ENCODE measurements at regions not wholly inside any gene's neighbourhood (a gene's known extent, or its start where the extent isn't known, plus 50 kb on each side); places are given as distances from the start of the nearest gene placed in this dataset.

GRCh38 chr11:37134637-37135036, 536.6 kb upstream of the RAG2 start:
- no peak overlapping the region for H3K9ac ChIP-seq (ENCODE audit: insufficient read depth, low read depth, low read length)
- H3K79me2 ChIP-seq (ENCODE audit: insufficient read depth, low read length): no peaks in the 10 kb centered on the region
- no peak for ATAC-seq
- H3K4me3 ChIP-seq (replicated peaks in 1 of 3; ENCODE audit: insufficient read depth in 1 of 3, low read depth in 2 of 3, low read length in 3 of 3): no peak overlapping the region
- no peak for FAIRE-seq
- intact Hi-C loops (cut with micrococcal nuclease; ENCODE audit: unreplicated experiment): no loop called here
- H3K27ac ChIP-seq (ENCODE audit: extremely low read length, insufficient read depth, low read length): no peak overlapping the region
- H4K20me1 ChIP-seq (ENCODE audit: insufficient read depth, low read length): no peaks in the 10 kb centered on the region
- H2AFZ ChIP-seq (ENCODE audit: low read length): no peak overlapping the region
- ChIA-PET CTCF (ENCODE audit: low intra/inter-chr PET ratio, low total read pairs) (no interaction called here), POLR2A (no interaction called here)
- H3K27me3 ChIP-seq (ENCODE audit: control insufficient read depth in 1 of 2, insufficient read depth in 2 of 2, low read length in 2 of 2): no peaks in the 10 kb centered on the region
- no peak overlapping the region for H3K4me2 ChIP-seq (ENCODE audit: low read depth, low read length)
- H3K9me3 ChIP-seq (ENCODE audit: low read length): peaks cover 79% of the 10 kb centered on the region
- no peak for TF ChIP-seq SETDB1 (CRISPR knock-in tag; IDR thresholded peaks at IDR 0.05; ENCODE audit: borderline replicate concordance)
- TF ChIP-seq ZNF598 (CRISPR knock-in tag; IDR thresholded peaks at IDR 0.05; ENCODE audit: borderline replicate concordance): no peak
- TF ChIP-seq ZNF687 (CRISPR knock-in tag; IDR thresholded peaks at IDR 0.05): no peak
- no peak for TF ChIP-seq HDAC6 (IDR thresholded peaks at IDR 0.05; ENCODE audit: low read depth, low read length)
- no peak for TF ChIP-seq ZBTB46 (CRISPR knock-in tag; IDR thresholded peaks at IDR 0.05; ENCODE audit: borderline replicate concordance)
- no peak for TF ChIP-seq ZNF749 (CRISPR knock-in tag; IDR thresholded peaks at IDR 0.05; ENCODE audit: borderline replicate concordance)
- no peak for TF ChIP-seq FIP1L1 (IDR thresholded peaks at IDR 0.05; ENCODE audit: borderline replicate concordance, insufficient read depth, low read depth, low read length)
- TF ChIP-seq NBN (conservative IDR thresholded peaks at IDR 0.05): no peak
- no peak for TF ChIP-seq THAP8 (CRISPR knock-in tag; IDR thresholded peaks at IDR 0.05; ENCODE audit: borderline replicate concordance)
- TF ChIP-seq ZNF567 (CRISPR knock-in tag; IDR thresholded peaks at IDR 0.05; ENCODE audit: borderline replicate concordance): no peak
- no peak for TF ChIP-seq REL (CRISPR knock-in tag; conservative IDR thresholded peaks at IDR 0.05)
- no TSS peak for BruUV-seq (replicated peaks)
- in situ Hi-C loops (cut with HindIII; ENCODE audit: extremely low pct_ligation_motif_present, low pct_unique_long_range_greater_than_20kb): no loop called here
- H3K4me1 ChIP-seq (ENCODE audit: insufficient read depth, low read length): no peaks in the 10 kb centered on the region
- no peaks in the 10 kb centered on the region for H3K36me3 ChIP-seq (replicated peaks in 1 of 2; ENCODE audit: control insufficient read depth in 1 of 2, insufficient read depth in 2 of 2, low read length in 2 of 2)
- no peak for DNase-seq (ENCODE audit: low spot score)
- 0% methylated on average over 2 of the region's 2 CpGs for WGBS (ENCODE audit: low lambda C conversion rate)

Data from HepG2 (cell line).